ENCODE measurements at regions not wholly inside any gene's neighbourhood (a gene's known extent, or its start where the extent isn't known, plus 50 kb on each side); places are given as distances from the start of the nearest gene placed in this dataset.

- peak overlapping the region; percentile 90 for H2BK20ac ChIP-seq (ENCODE audit: low read depth, low read length)
- peaks cover 18% of the 10 kb centered on the region for H3K9me1 ChIP-seq (ENCODE audit: insufficient read depth, low read length)
- H3K9me3 ChIP-seq (ENCODE audit: control insufficient read depth, insufficient read depth, low read length) = no peaks in the 10 kb centered on the region
- in situ Hi-C loops (cut with MboI; ENCODE audit: low sequenced_read_pairs) (no loop called here), dilution Hi-C loops (cut with HindIII; ENCODE audit: low sequenced_read_pairs, unreplicated experiment) (no loop called here), intact Hi-C loops (cut with micrococcal nuclease) (no loop called here)
- no peaks in the 10 kb centered on the region for H3K27me3 ChIP-seq (ENCODE audit: control insufficient read depth, insufficient read depth, low read length)
- no peak overlapping the region for H3K27ac ChIP-seq (ENCODE audit: insufficient read depth, low read length)
- ChIA-PET CTCF (no interaction called here), POLR2A (ENCODE audit: unreplicated experiment) (no interaction called here)
- H3K23ac ChIP-seq (ENCODE audit: low read depth, low read length) = peak overlapping the region; percentile 21; the same call in 1 of the 2 replicates
- H3K4ac ChIP-seq (ENCODE audit: low read depth, low read length) = peak overlapping the region; percentile 65
- no peak overlapping the region for H3K56ac ChIP-seq (ENCODE audit: extremely low read depth, insufficient read depth, low read length)
- peak overlapping the region; percentile 90 for H2BK120ac ChIP-seq (ENCODE audit: low read depth, low read length)
- ATAC-seq (ENCODE audit: low read depth) (no peak), DNase-seq (no peak)
- H3K14ac ChIP-seq (replicated peaks; ENCODE audit: low read depth, low read length) = peak overlapping the region; percentile 73
- TF ChIP-seq SMC3 (IDR thresholded peaks at IDR 0.05; ENCODE audit: low read depth, low read length) = no peak
- H4K20me1 ChIP-seq (ENCODE audit: insufficient read depth, low read length) = no peaks in the 10 kb centered on the region
- H3K18ac ChIP-seq (ENCODE audit: low read depth, low read length) = peak overlapping the region; percentile 73
- peaks cover 14% of the 10 kb centered on the region for H3K4me1 ChIP-seq (ENCODE audit: control insufficient read depth, insufficient read depth, low read length)
- H3K79me1 ChIP-seq (ENCODE audit: low read depth in 1 of 2, low read length in 2 of 2) = no peaks in the 10 kb centered on the region
- H2BK15ac ChIP-seq (ENCODE audit: low read depth, low read length) = peak overlapping the region; percentile 25
- peak overlapping the region; percentile 3 for H2BK5ac ChIP-seq (ENCODE audit: low read depth, low read length, poor library complexity, severe bottlenecking)
- no peak overlapping the region for H3K9ac ChIP-seq (ENCODE audit: low read depth, low read length)
- H3K36me3 ChIP-seq (ENCODE audit: control insufficient read depth, insufficient read depth, low read length) = no peaks in the 10 kb centered on the region
- no CpG with 5 or more reads among the region's 2 CpGs for WGBS, 2 experiments (ENCODE audit: extremely low coverage in 2 of 2, insufficient read length in 1 of 2)
- H4K8ac ChIP-seq (ENCODE audit: low read depth in 2 of 2, low read length in 2 of 2) = peak overlapping the region; percentile 2 to 75
- H3K4me3 ChIP-seq (ENCODE audit: insufficient read depth, low read depth, low read length) = no peak overlapping the region
- no peak overlapping the region for H2AK9ac ChIP-seq (replicated peaks; ENCODE audit: low read depth, low read length, poor library complexity)
- H3K4me2 ChIP-seq (ENCODE audit: low read depth, low read length) = no peak overlapping the region
- peak overlapping the region; percentile 69 for H4K5ac ChIP-seq (ENCODE audit: low read depth, low read length)
- peak overlapping the region; percentile 64 for H4K91ac ChIP-seq (ENCODE audit: insufficient read depth, low read depth, low read length)
- no TSS peak for BruUV-seq (replicated peaks)
- H2AK5ac ChIP-seq (ENCODE audit: low read depth, low read length) = peak overlapping the region; percentile 77
- H2AFZ ChIP-seq (replicated peaks; ENCODE audit: low read length, poor library complexity) = peak overlapping the region; percentile 74
Observed at GRCh38 chr13:73140801-73141200, 82.0 kb downstream of the KLF5 start.
